ENCODE measurements at regions not wholly inside any gene's neighbourhood (a gene's known extent, or its start where the extent isn't known, plus 50 kb on each side); places are given as distances from the start of the nearest gene placed in this dataset.

GRCh38 chr7:101717628-101718357 lies 88.7 kb upstream of the MYL10 start:
- TF ChIP-seq CTCF (IDR thresholded peaks at IDR 0.05; ENCODE audit: low read depth, low read length) (no peak), EZH2phosphoT487 (IDR thresholded peaks at IDR 0.05; ENCODE audit: low read depth) (no peak)

Data from OCI-LY3 (cell line).